H7 (cell line): ENCODE measurements at regions not wholly inside any gene's neighbourhood (a gene's known extent, or its start where the extent isn't known, plus 50 kb on each side); places are given as distances from the start of the nearest gene placed in this dataset.
"Not testable (repeated sequence)": the region's sequence is repeated elsewhere in the genome, so short reads cannot be mapped to it uniquely, and the experiment has no call there.

Experiments
- DNase-seq: peaks from one replicate; pipeline ENCODE4 v3.0.0; 2012
- H3K27me3 ChIP-seq: 2 replicates; pipeline ENCODE4 v1.6.0; 2011; ENCODE audit warnings: mild to moderate bottlenecking, low read length; ENCODE audit not compliant: control insufficient read depth, insufficient read depth
- H3K36me3 ChIP-seq: replicated peaks from 2 replicates; pipeline ENCODE4 v1.5.1; 2011; ENCODE audit warnings: low read length; ENCODE audit not compliant: control insufficient read depth, insufficient read depth
- H3K4me3 ChIP-seq: 2 replicates; pipeline ENCODE4 v1.5.1; 2011; ENCODE audit warnings: low read depth, mild to moderate bottlenecking, control low read depth, low read length, moderate library complexity; ENCODE audit not compliant: insufficient read depth

DNA sequence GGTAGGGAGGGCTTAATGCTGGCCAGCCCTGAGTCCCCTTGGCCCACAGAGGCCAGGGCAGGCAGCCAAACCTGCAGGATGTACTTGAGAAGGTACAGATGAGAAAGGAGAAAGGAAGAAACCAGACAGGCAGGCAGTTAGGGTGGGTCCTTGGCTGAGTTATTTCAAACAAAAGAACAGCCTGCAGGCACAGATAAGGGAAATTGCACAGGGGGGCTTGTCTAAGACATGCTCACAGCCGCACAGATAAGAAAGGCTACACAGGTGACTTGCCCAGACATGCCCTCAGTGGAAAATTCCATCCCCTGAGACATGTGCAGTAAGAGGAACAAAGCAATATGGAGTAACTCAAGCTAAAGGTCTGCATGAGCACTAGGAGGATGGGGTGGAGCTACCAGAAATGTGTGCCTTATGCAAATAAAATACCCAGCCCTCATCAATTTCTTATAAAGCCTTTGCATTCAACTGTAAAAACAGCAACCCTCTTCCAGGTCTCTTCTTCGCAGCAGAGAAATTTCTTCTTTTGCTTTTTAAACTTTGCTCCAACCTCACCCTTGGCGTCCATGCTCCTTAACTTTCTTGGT, 158.2 kb upstream of the RGS6 start:
- no peak for DNase-seq

GRCh38 chr14:71776471-71777360, 155.5 kb upstream of the RGS6 start:
- Histone ChIP-seq H3K4me3 (no peak overlapping the region), H3K36me3 (no peaks in the 10 kb centered on the region), H3K27me3 (no peaks in the 10 kb centered on the region)
- DNase-seq, result peak; percentile 29

More for the DNA sequence above, 158.2 kb upstream of the RGS6 start:
- Histone ChIP-seq H3K36me3 (no peaks in the 10 kb centered on the region), H3K4me3 (no peak overlapping the region), H3K27me3 (no peaks in the 10 kb centered on the region)

- Histone ChIP-seq H3K27me3 (no peaks in the 10 kb centered on the region), H3K4me3 (no peak overlapping the region), H3K36me3 (no peaks in the 10 kb centered on the region)
- DNase-seq, result no peak
Measured at GRCh38 chr14:71780075-71780474, 152.2 kb upstream of the RGS6 start.

DNA sequence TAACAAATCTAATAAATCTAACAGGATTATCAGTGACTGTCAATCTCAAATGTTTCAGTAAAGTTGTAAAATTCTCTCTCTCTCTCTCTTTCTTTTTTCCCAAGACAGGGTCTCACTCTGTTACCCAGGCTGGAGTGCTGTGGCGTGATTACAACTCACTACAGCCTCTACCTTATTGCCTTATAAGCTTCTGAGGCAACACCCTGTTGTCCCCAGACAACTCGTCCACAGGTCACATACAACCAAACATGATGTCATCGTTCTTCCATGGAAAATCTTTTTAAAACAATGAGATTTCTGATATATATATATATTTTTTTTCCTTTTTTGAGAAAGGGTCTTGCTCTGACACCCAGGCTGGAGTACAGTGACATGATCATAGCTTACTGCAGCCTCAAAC, 151.4 kb upstream of the RGS6 start:
- Histone ChIP-seq H3K36me3 (no peaks in the 10 kb centered on the region), H3K27me3 (no peaks in the 10 kb centered on the region), H3K4me3 (no peak overlapping the region)
- no peak for DNase-seq

DNA sequence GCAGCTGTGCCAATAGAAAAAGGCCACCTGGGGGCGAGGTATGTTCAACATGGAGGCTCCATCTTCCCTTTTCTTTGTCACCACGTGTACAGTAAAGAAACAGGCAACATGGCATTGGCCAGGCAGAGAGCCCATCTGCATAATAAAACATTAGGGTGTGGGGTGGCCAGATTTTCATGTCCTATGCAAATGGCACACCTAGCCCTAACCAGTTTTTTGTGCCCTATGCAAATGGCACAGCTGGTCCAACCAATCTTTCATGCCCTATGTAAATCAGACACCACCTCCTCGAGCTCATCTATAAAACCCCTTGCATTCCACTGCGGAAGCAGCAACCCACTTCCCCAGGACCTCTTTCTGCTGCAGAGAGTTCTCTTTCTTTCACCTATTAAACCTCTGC, 149.1 kb upstream of the RGS6 start:
- no peak for DNase-seq
- Histone ChIP-seq H3K36me3 (no peaks in the 10 kb centered on the region), H3K27me3 (no peaks in the 10 kb centered on the region), H3K4me3 (no peak overlapping the region)

DNA sequence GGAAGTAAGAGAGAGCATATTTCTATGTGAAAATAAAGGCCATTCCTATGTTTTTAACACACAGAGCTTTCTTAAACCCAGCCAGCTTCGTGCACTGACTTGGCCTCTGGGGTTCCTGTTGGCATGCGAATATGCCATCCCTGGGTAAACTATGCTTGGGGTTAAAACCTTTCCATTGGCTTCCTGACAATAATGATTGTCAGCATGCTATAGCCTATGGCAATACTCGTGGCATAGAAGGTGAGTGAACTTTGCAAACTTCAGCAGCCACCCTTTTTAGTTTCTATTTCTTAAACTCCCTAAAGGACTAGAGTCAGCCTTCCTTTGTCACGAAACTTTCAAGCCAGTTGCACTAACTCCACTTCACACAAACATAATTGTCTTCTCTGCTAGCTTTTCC, 148.4 kb upstream of the RGS6 start:
- H3K4me3 ChIP-seq, result no peak overlapping the region
- H3K27me3 ChIP-seq, result no peaks in the 10 kb centered on the region
- DNase-seq, result no peak
- no peaks in the 10 kb centered on the region for H3K36me3 ChIP-seq

GRCh38 chr14:71789005-71789404, 143.2 kb upstream of the RGS6 start:
- Histone ChIP-seq H3K4me3 (no peak overlapping the region), H3K27me3 (no peaks in the 10 kb centered on the region), H3K36me3 (no peaks in the 10 kb centered on the region)
- no peak for DNase-seq

GRCh38 chr14:71799841-71800240, 132.4 kb upstream of the RGS6 start:
- H3K36me3 ChIP-seq, result no peaks in the 10 kb centered on the region
- no peaks in the 10 kb centered on the region for H3K27me3 ChIP-seq
- no peak overlapping the region for H3K4me3 ChIP-seq
- no peak for DNase-seq

GRCh38 chr14:71800878-71801277, 131.4 kb upstream of the RGS6 start:
- no peak for DNase-seq

GRCh38 chr14:71803539-71804260, 128.5 kb upstream of the RGS6 start:
- Histone ChIP-seq H3K36me3 (no peaks in the 10 kb centered on the region), H3K27me3 (no peaks in the 10 kb centered on the region), H3K4me3 (no peak overlapping the region)
- DNase-seq, result no peak

More at GRCh38 chr14:71800878-71801277, 131.4 kb upstream of the RGS6 start:
- no peaks in the 10 kb centered on the region for H3K27me3 ChIP-seq
- no peak overlapping the region for H3K4me3 ChIP-seq
- H3K36me3 ChIP-seq, result no peaks in the 10 kb centered on the region

- H3K36me3 ChIP-seq, result no peaks in the 10 kb centered on the region
- no peak for DNase-seq
- H3K4me3 ChIP-seq, result no peak overlapping the region
- no peaks in the 10 kb centered on the region for H3K27me3 ChIP-seq
Measured at GRCh38 chr14:71804992-71805391, 127.2 kb upstream of the RGS6 start.

GRCh38 chr14:71807049-71807448, 125.2 kb upstream of the RGS6 start:
- not testable (repeated sequence) for H3K36me3 ChIP-seq, DNase-seq, H3K27me3 ChIP-seq, H3K4me3 ChIP-seq

DNA sequence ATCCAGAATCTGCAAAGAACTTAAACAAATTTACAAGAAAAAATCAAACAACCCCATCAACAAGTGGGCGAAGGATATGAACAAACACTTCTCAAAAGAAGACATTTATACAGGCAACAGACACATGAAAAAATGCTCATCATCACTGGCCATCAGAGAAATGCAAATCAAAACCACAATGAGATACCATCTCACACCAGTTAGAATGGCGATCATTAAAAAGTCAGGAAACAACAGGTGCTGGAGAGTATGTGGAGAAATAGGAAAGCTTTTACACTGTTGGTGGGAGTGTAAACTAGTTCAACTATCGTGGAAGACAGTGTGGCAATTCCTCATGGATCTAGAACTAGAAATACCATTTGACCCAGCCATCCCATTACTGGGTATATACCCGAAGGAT, 121.4 kb upstream of the RGS6 start:
- not testable (repeated sequence) for DNase-seq, H3K27me3 ChIP-seq, H3K36me3 ChIP-seq, H3K4me3 ChIP-seq

- no peak for DNase-seq
- no peaks in the 10 kb centered on the region for H3K36me3 ChIP-seq
- H3K4me3 ChIP-seq, result no peak overlapping the region
- H3K27me3 ChIP-seq, result no peaks in the 10 kb centered on the region
Measured at GRCh38 chr14:71812693-71813092, 119.5 kb upstream of the RGS6 start.

GRCh38 chr14:71815110-71815509, 117.1 kb upstream of the RGS6 start:
- Histone ChIP-seq H3K4me3 (no peak overlapping the region), H3K36me3 (no peaks in the 10 kb centered on the region), H3K27me3 (no peaks in the 10 kb centered on the region)
- DNase-seq, result no peak
